H1 (cell line): ENCODE measurements at regions not wholly inside any gene's neighbourhood (a gene's known extent, or its start where the extent isn't known, plus 50 kb on each side); places are given as distances from the start of the nearest gene placed in this dataset.

Experiments
- CHD7 ChIP-seq: fragments of 300-600 bp; sonication (generic); IDR thresholded peaks from 2 replicates; pipeline ENCODE4 v1.7.1; 2012; ENCODE audit warnings: low read length, moderate library complexity, mild to moderate bottlenecking, inconsistent platforms; ENCODE audit not compliant: insufficient replicate concordance

DNA sequence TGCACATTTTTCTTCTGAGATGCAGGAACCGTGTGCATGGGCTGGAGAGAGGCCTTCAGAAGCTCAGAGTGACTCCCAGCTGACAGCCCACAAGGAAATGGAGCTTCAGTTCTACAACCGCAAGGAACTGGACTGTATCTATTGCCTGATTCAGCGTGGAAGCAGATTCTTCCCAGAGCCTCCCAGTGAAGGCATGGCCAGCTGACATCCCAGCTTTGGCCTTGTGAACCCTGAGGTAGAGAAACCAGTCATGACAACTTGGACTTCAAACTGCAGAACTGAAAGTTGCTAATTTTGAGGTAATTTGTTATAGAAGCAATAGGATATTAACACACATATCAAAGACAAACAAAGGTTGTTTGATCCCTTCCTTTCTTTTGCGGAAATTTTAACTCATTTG, 94.3 kb upstream of the NOX3 start (continued):
- no peak for TF ChIP-seq CHD7
